Activated naive CD8-positive, alpha-beta T cell treated with anti-CD3 and anti-CD28 coated beads, Interleukin-2, amount 10 ng/mL, durations not matched to agents 7 days and 5 days (primary cell): ENCODE measurements at regions not wholly inside any gene's neighbourhood (a gene's known extent, or its start where the extent isn't known, plus 50 kb on each side); places are given as distances from the start of the nearest gene placed in this dataset.

Experiments used
- ATAC-seq: fragments of 150-1000 bp; cut with Tn5 transposase; one replicate; pipeline ENCODE4 v1.10.0; 2021; ENCODE audit warnings: low read depth, moderate library complexity
- POLR2A ChIA-PET: fragments of 350-600 bp; sonication (Branson Sonifier 250); formaldehyde crosslinking; loops from one replicate; lab custom pipeline; 2021; ENCODE audit warnings: antibody characterized with exemption; lab: Charles Lee
- DNase-seq: peaks from one replicate; pipeline ENCODE4 v3.0.0; 2021
- H3K27ac Mint-ChIP-seq: one replicate; pipeline ENCODE4 v1.8.0; 2022; ENCODE audit warnings: mild to moderate bottlenecking, mixed read lengths
- H3K27me3 Mint-ChIP-seq: one replicate; pipeline ENCODE4 v1.8.0; 2022; ENCODE audit warnings: mild to moderate bottlenecking, moderate library complexity, mixed read lengths
- H3K36me3 Mint-ChIP-seq: one replicate; pipeline ENCODE4 v1.8.0; 2021; ENCODE audit warnings: mild to moderate bottlenecking, mixed read lengths
- H3K4me1 Mint-ChIP-seq: one replicate; pipeline ENCODE4 v1.8.0; 2021; ENCODE audit warnings: mixed read lengths
- H3K4me3 Mint-ChIP-seq: one replicate; pipeline ENCODE4 v1.8.0; 2022; ENCODE audit warnings: mild to moderate bottlenecking, moderate library complexity, mixed read lengths
- H3K9me3 Mint-ChIP-seq: one replicate; pipeline ENCODE4 v1.8.0; 2021; ENCODE audit warnings: mixed read lengths

GRCh38 chr16:85464383-85465305 is 148.5 kb upstream of the GSE1 start:
- H3K27me3 Mint-ChIP-seq, result peaks cover 25% of the 10 kb centered on the region

GRCh38 chr16:85465328-85466303 is 147.5 kb upstream of the GSE1 start:
- no peak for ATAC-seq
- Mint-ChIP-seq H3K9me3 (no peaks in the 10 kb centered on the region), H3K27me3 (peaks cover 20% of the 10 kb centered on the region), H3K27ac (no peak overlapping the region), H3K36me3 (no peaks in the 10 kb centered on the region), H3K4me3 (no peak overlapping the region), H3K4me1 (peaks cover 3% of the 10 kb centered on the region)
- no peak for DNase-seq
- POLR2A ChIA-PET, result no interaction called here

More at GRCh38 chr16:85464383-85465305, 148.5 kb upstream of the GSE1 start:
- Mint-ChIP-seq H3K4me1 (peaks cover 3% of the 10 kb centered on the region), H3K27ac (no peak overlapping the region), H3K4me3 (no peak overlapping the region), H3K36me3 (no peaks in the 10 kb centered on the region), H3K9me3 (no peaks in the 10 kb centered on the region)
- DNase-seq (no peak), ATAC-seq (no peak)
- POLR2A ChIA-PET, result no interaction called here

- no peak overlapping the region for H3K4me3 Mint-ChIP-seq
- no peaks in the 10 kb centered on the region for H3K9me3 Mint-ChIP-seq
- POLR2A ChIA-PET, result interaction anchor here (0.6 kb wide), 1 partner anchor 10 kb away, joined by 4 read pairs; no protein-coding TSS in a partner anchor
Measured at GRCh38 chr16:85466304-85466700, 146.8 kb upstream of the GSE1 start.

GRCh38 chr16:85466989-85467388 is 146.1 kb upstream of the GSE1 start:
- no peaks in the 10 kb centered on the region for H3K9me3 Mint-ChIP-seq
- no peak overlapping the region for H3K4me3 Mint-ChIP-seq
- H3K4me1 Mint-ChIP-seq, result peaks cover 3% of the 10 kb centered on the region
- POLR2A ChIA-PET, result interaction anchor here (0.6 kb wide), 1 partner anchor 9 kb away, joined by 4 read pairs; no protein-coding TSS in a partner anchor
- no peak overlapping the region for H3K27ac Mint-ChIP-seq
- ATAC-seq, result no peak
- H3K36me3 Mint-ChIP-seq, result no peaks in the 10 kb centered on the region
- H3K27me3 Mint-ChIP-seq, result peaks cover 11% of the 10 kb centered on the region
- no peak for DNase-seq

More at GRCh38 chr16:85466304-85466700, 146.8 kb upstream of the GSE1 start:
- DNase-seq, result no peak
- no peaks in the 10 kb centered on the region for H3K36me3 Mint-ChIP-seq
- peaks cover 17% of the 10 kb centered on the region for H3K27me3 Mint-ChIP-seq
- H3K4me1 Mint-ChIP-seq, result peaks cover 3% of the 10 kb centered on the region
- ATAC-seq, result no peak
- no peak overlapping the region for H3K27ac Mint-ChIP-seq

- POLR2A ChIA-PET, result interaction anchor here (1.0 kb wide), 1 partner anchor 9 kb away, joined by 3 read pairs; no protein-coding TSS in a partner anchor
- Mint-ChIP-seq H3K4me1 (no peaks in the 10 kb centered on the region), H3K36me3 (no peaks in the 10 kb centered on the region), H3K9me3 (no peaks in the 10 kb centered on the region), H3K27me3 (peaks cover 4% of the 10 kb centered on the region), H3K27ac (no peak overlapping the region), H3K4me3 (no peak overlapping the region)
- DNase-seq (no peak), ATAC-seq (no peak)
Measured at GRCh38 chr16:85469929-85470590, 143.1 kb upstream of the GSE1 start.

GRCh38 chr16:85470873-85471272 is 142.2 kb upstream of the GSE1 start:
- H3K36me3 Mint-ChIP-seq, result no peaks in the 10 kb centered on the region
- POLR2A ChIA-PET, result interaction anchor here (1.0 kb wide), 1 partner anchor 10 kb away, joined by 3 read pairs; no protein-coding TSS in a partner anchor
- H3K4me1 Mint-ChIP-seq, result no peaks in the 10 kb centered on the region
- no peak overlapping the region for H3K27ac Mint-ChIP-seq
- H3K27me3 Mint-ChIP-seq, result no peaks in the 10 kb centered on the region
- DNase-seq, result no peak
- H3K4me3 Mint-ChIP-seq, result no peak overlapping the region
- ATAC-seq, result no peak
- H3K9me3 Mint-ChIP-seq, result no peaks in the 10 kb centered on the region

- no peak for ATAC-seq
Measured at GRCh38 chr16:85471469-85472431, 141.4 kb upstream of the GSE1 start.

GRCh38 chr16:85472514-85472913 is 140.6 kb upstream of the GSE1 start:
- H3K36me3 Mint-ChIP-seq, result no peaks in the 10 kb centered on the region
- DNase-seq (no peak), ATAC-seq (no peak)
- no peaks in the 10 kb centered on the region for H3K4me1 Mint-ChIP-seq
- H3K4me3 Mint-ChIP-seq, result no peak overlapping the region
- H3K27ac Mint-ChIP-seq, result no peak overlapping the region
- H3K27me3 Mint-ChIP-seq, result no peaks in the 10 kb centered on the region
- POLR2A ChIA-PET, result no interaction called here
- no peaks in the 10 kb centered on the region for H3K9me3 Mint-ChIP-seq

More at GRCh38 chr16:85471469-85472431, 141.4 kb upstream of the GSE1 start:
- Mint-ChIP-seq H3K27ac (no peak overlapping the region), H3K4me3 (no peak overlapping the region), H3K4me1 (no peaks in the 10 kb centered on the region), H3K36me3 (no peaks in the 10 kb centered on the region), H3K9me3 (no peaks in the 10 kb centered on the region), H3K27me3 (no peaks in the 10 kb centered on the region)
- POLR2A ChIA-PET, result no interaction called here
- DNase-seq, result no peak

- ATAC-seq (no peak), DNase-seq (no peak)
- H3K27ac Mint-ChIP-seq, result no peak overlapping the region
- POLR2A ChIA-PET, result no interaction called here
- H3K4me1 Mint-ChIP-seq, result no peaks in the 10 kb centered on the region
- H3K9me3 Mint-ChIP-seq, result no peaks in the 10 kb centered on the region
- no peaks in the 10 kb centered on the region for H3K27me3 Mint-ChIP-seq
- no peak overlapping the region for H3K4me3 Mint-ChIP-seq
- no peaks in the 10 kb centered on the region for H3K36me3 Mint-ChIP-seq
Measured at GRCh38 chr16:85473323-85473722, 139.8 kb upstream of the GSE1 start.

- H3K9me3 Mint-ChIP-seq, result no peaks in the 10 kb centered on the region
- POLR2A ChIA-PET, result no interaction called here
- H3K36me3 Mint-ChIP-seq, result no peaks in the 10 kb centered on the region
- peaks cover 2% of the 10 kb centered on the region for H3K27me3 Mint-ChIP-seq
- no peak for ATAC-seq
- H3K4me1 Mint-ChIP-seq, result no peaks in the 10 kb centered on the region
- no peak overlapping the region for H3K4me3 Mint-ChIP-seq
- no peak overlapping the region for H3K27ac Mint-ChIP-seq
- no peak for DNase-seq
Measured at GRCh38 chr16:85473909-85474620, 139.1 kb upstream of the GSE1 start.

GRCh38 chr16:85474621-85475217 is 138.4 kb upstream of the GSE1 start:
- no peaks in the 10 kb centered on the region for H3K4me1 Mint-ChIP-seq
- no peaks in the 10 kb centered on the region for H3K36me3 Mint-ChIP-seq
- no peak overlapping the region for H3K4me3 Mint-ChIP-seq
- H3K27ac Mint-ChIP-seq, result no peak overlapping the region
- no peaks in the 10 kb centered on the region for H3K9me3 Mint-ChIP-seq
- POLR2A ChIA-PET, result no interaction called here
- DNase-seq (no peak), ATAC-seq (no peak)
- peaks cover 2% of the 10 kb centered on the region for H3K27me3 Mint-ChIP-seq
